HCT116 (cell line): ENCODE measurements at regions not wholly inside any gene's neighbourhood (a gene's known extent, or its start where the extent isn't known, plus 50 kb on each side); places are given as distances from the start of the nearest gene placed in this dataset.

ENCODE experiments used
- ATAC-seq: fragments of 200-7000 bp; cut with Tn5 transposase; 2 replicates; pipeline ENCODE4 v1.9.1; 2020; ENCODE audit warnings: mild to moderate bottlenecking, moderate library complexity
- BruUV-seq: library from RNA; stranded (reverse); fragments of 400-500 nt; replicated peaks from 2 replicates; lab custom pipeline; 2021; lab: Mats Ljungman, UMichigan
- CTCF ChIA-PET: fragments of 300-600 bp; sonication (Branson Sonifier 250); formaldehyde crosslinking; loops from one replicate; lab custom pipeline; 2021; ENCODE audit warnings: antibody characterized with exemption; lab: Charles Lee
- POLR2A ChIA-PET: fragments of 300-600, 350-600 bp; sonication (Branson Sonifier 250); formaldehyde crosslinking; loops from one replicate; lab custom pipeline; 2021; ENCODE audit warnings: antibody characterized with exemption; lab: Charles Lee
- RAD21 ChIA-PET, 2 experiments: fragments of 300-600 bp; sonication (Branson Sonifier 250); formaldehyde crosslinking; loops; one replicate each; lab custom pipeline; 2023; ENCODE audit warnings: low total read pairs in 2 of 2; ENCODE audit not compliant: uncharacterized antibody in 2 of 2, unreplicated experiment in 2 of 2, low non-redundant PET in 1 of 2; lab: Charles Lee
- DNase-seq: peaks from one replicate; pipeline ENCODE4 v3.0.0-alpha.2; 2010; ENCODE audit warnings: low read depth, low spot score
- H2AFZ ChIP-seq: fragments of 200-600 bp; shearing (Covaris generic), sonication (generic); 2 replicates; pipeline ENCODE4 v1.6.1; 2017; ENCODE audit warnings: low read depth, mixed run types, mixed read lengths, antibody characterized with exemption, low read length; ENCODE audit not compliant: poor library complexity, severe bottlenecking
- H3K27ac ChIP-seq: 2 replicates; pipeline ENCODE4 v1.5.1; 2012; ENCODE audit warnings: low read depth, low read length
- H3K27me3 ChIP-seq: fragments of 200-600 bp; sonication (generic); 2 replicates; pipeline ENCODE4 v1.6.1; 2016; ENCODE audit warnings: mixed run types, low read length, mixed read lengths; ENCODE audit not compliant: insufficient read depth
- H3K36me3 ChIP-seq, 2 experiments: fragments of 200-500 bp in 1 of 2; fragments of 200-600 bp in 1 of 2; sonication (Bioruptor generic) in 1 of 2; sonication (generic) in 1 of 2; 2 replicates each; pipeline versions ENCODE4 v1.5.1 to v1.6.1; 2014 to 2016; ENCODE audit warnings: low read length in 2 of 2, inconsistent platforms in 1 of 2, mixed read lengths in 1 of 2, mixed run types in 1 of 2; ENCODE audit not compliant: insufficient read depth in 2 of 2, control insufficient read depth in 1 of 2
- H3K4me1 ChIP-seq, 2 experiments: fragments of 200-600 bp in 1 of 2; sonication (generic) in 1 of 2; 2 replicates each; pipeline versions ENCODE4 v1.5.1 to v1.6.1; 2012 to 2017; ENCODE audit warnings: low read length in 2 of 2, inconsistent platforms in 1 of 2, mild to moderate bottlenecking in 1 of 2, mixed read lengths in 1 of 2, mixed run types in 1 of 2, moderate library complexity in 1 of 2; ENCODE audit not compliant: insufficient read depth in 2 of 2, control insufficient read depth in 1 of 2
- H3K4me2 ChIP-seq: fragments of 200-600 bp; sonication (generic); 2 replicates; pipeline ENCODE4 v1.6.1; 2017; ENCODE audit warnings: mixed run types, low read length, mixed read lengths
- H3K4me3 ChIP-seq, 2 experiments: fragments of 200-600 bp in 1 of 2; sonication (generic) in 1 of 2; replicated peaks in 1 of 2; 2 replicates each; pipeline ENCODE4 v1.5.1; 2011 to 2016; ENCODE audit warnings: low read length in 2 of 2, control low read depth in 1 of 2, low read depth in 1 of 2, mild to moderate bottlenecking in 1 of 2, mixed read lengths in 1 of 2, mixed run types in 1 of 2
- H3K79me2 ChIP-seq: fragments of 200-600 bp; sonication (generic); 2 replicates; pipeline ENCODE4 v1.6.1; 2017; ENCODE audit warnings: mild to moderate bottlenecking, mixed run types, low read length, moderate library complexity, mixed read lengths; ENCODE audit not compliant: insufficient read depth
- H3K9ac ChIP-seq: fragments of 200-600 bp; sonication (generic); 2 replicates; pipeline ENCODE4 v1.6.1; 2016; ENCODE audit warnings: low read length, mixed read lengths
- H3K9me2 ChIP-seq: fragments of 200-600 bp; sonication (generic), shearing (Covaris generic); 2 replicates; pipeline ENCODE4 v1.6.1; 2017; ENCODE audit warnings: mixed run types, mild to moderate bottlenecking, moderate library complexity; ENCODE audit not compliant: insufficient read depth
- H3K9me3 ChIP-seq, 2 experiments: fragments of 200-500 bp in 1 of 2; fragments of 200-600 bp in 1 of 2; sonication (Bioruptor generic) in 1 of 2; sonication (generic) in 1 of 2; 2 replicates each; pipeline ENCODE4 v1.6.1; 2014 to 2017; ENCODE audit warnings: low read length in 2 of 2, mixed read lengths in 2 of 2, inconsistent platforms in 1 of 2, low read depth in 1 of 2, mild to moderate bottlenecking in 1 of 2, mixed run types in 1 of 2, moderate library complexity in 1 of 2; ENCODE audit not compliant: control insufficient read depth in 1 of 2, insufficient read depth in 1 of 2
- H4K20me1 ChIP-seq: fragments of 200-600 bp; sonication (generic), shearing (Covaris generic); 2 replicates; pipeline ENCODE4 v1.6.1; 2017; ENCODE audit warnings: mixed run types, mild to moderate bottlenecking, moderate library complexity; ENCODE audit not compliant: insufficient read depth
- CBX3 ChIP-seq: IDR thresholded peaks from 2 replicates; pipeline ENCODE4 v1.6.1; 2012; ENCODE audit warnings: low read depth
- ELF1 ChIP-seq: IDR thresholded peaks from 2 replicates; pipeline ENCODE4 v1.6.1; 2012; ENCODE audit warnings: low read depth, borderline replicate concordance
- FOSL1 ChIP-seq: IDR thresholded peaks from 2 replicates; pipeline ENCODE4 v1.6.1; 2012; ENCODE audit warnings: low read depth
- JUND ChIP-seq: IDR thresholded peaks from 2 replicates; pipeline ENCODE4 v1.6.1; 2012
- POLR2A ChIP-seq: IDR thresholded peaks from 2 replicates; pipeline ENCODE4 v1.7.0; 2011; ENCODE audit warnings: borderline replicate concordance; ENCODE audit not compliant: insufficient read depth, insufficient read length; ENCODE audit errors: extremely low read depth
- POLR2AphosphoS5 ChIP-seq: IDR thresholded peaks from 2 replicates; pipeline ENCODE4 v1.6.1; 2011; ENCODE audit warnings: mild to moderate bottlenecking, low read depth, low read length, moderate library complexity
- RAD21 ChIP-seq: IDR thresholded peaks from 2 replicates; pipeline ENCODE4 v1.6.1; 2012; ENCODE audit warnings: low read depth, mild to moderate bottlenecking
- SIN3A ChIP-seq: IDR thresholded peaks from 2 replicates; pipeline ENCODE4 v1.6.1; 2012; ENCODE audit warnings: low read depth
- SP1 ChIP-seq: IDR thresholded peaks from 2 replicates; pipeline ENCODE4 v1.6.1; 2012; ENCODE audit warnings: low read depth
- SRF ChIP-seq: IDR thresholded peaks from 2 replicates; pipeline ENCODE4 v1.6.1; 2012; ENCODE audit warnings: low read depth
- TCF7L2 ChIP-seq: IDR thresholded peaks from 2 replicates; pipeline ENCODE4 v1.7.0; 2011; ENCODE audit warnings: borderline replicate concordance, inconsistent platforms; ENCODE audit not compliant: insufficient read depth, insufficient read length; ENCODE audit errors: extremely low read depth
- YY1 ChIP-seq: IDR thresholded peaks from 2 replicates; pipeline ENCODE4 v1.6.1; 2011; ENCODE audit warnings: low read length, low read depth, moderate library complexity, mild to moderate bottlenecking; ENCODE audit not compliant: insufficient replicate concordance; ENCODE audit errors: extremely low read depth
- ZFX ChIP-seq: fragments of 450-650 bp; IDR thresholded peaks from 2 replicates; pipeline ENCODE4 v1.6.1; 2017
- ZNF274 ChIP-seq: fragments of 200-500 bp; sonication (Bioruptor generic); IDR thresholded peaks from 2 replicates; pipeline ENCODE4 v1.6.1; 2014; ENCODE audit warnings: mild to moderate bottlenecking, low read depth, low read length, inconsistent platforms
- intact Hi-C: fragments of 100-400 bp; cut with micrococcal nuclease; formaldehyde crosslinking; loops from 2 replicates; pipeline ENCODE4 v1.10.0; 2022
- TF ChIP-seq, protein P1 (sequence below): IDR thresholded peaks from 2 replicates; pipeline ENCODE4 v1.6.1; 2012
- TF ChIP-seq, protein P2 (sequence below): IDR thresholded peaks from 2 replicates; pipeline ENCODE4 v1.6.1; 2012
- TF ChIP-seq, protein P3 (sequence below): IDR thresholded peaks from 2 replicates; pipeline ENCODE4 v1.6.1; 2012; ENCODE audit warnings: low read depth
- TF ChIP-seq, protein P4 (sequence below), 3 experiments: fragments of 200-600 bp in 1 of 3; sonication (generic) in 1 of 3; IDR thresholded peaks in 2 of 3; conservative IDR thresholded peaks in 1 of 3; 2 replicates each; pipeline ENCODE4 v1.5.1; 2012 to 2017; ENCODE audit warnings: low read depth in 2 of 3, low read length in 2 of 3, antibody characterized with exemption in 1 of 3, borderline replicate concordance in 1 of 3, control low read depth in 1 of 3, mild to moderate bottlenecking in 1 of 3, mixed read lengths in 1 of 3, mixed run types in 1 of 3, moderate library complexity in 1 of 3; ENCODE audit not compliant: insufficient read depth in 1 of 3

DNA sequence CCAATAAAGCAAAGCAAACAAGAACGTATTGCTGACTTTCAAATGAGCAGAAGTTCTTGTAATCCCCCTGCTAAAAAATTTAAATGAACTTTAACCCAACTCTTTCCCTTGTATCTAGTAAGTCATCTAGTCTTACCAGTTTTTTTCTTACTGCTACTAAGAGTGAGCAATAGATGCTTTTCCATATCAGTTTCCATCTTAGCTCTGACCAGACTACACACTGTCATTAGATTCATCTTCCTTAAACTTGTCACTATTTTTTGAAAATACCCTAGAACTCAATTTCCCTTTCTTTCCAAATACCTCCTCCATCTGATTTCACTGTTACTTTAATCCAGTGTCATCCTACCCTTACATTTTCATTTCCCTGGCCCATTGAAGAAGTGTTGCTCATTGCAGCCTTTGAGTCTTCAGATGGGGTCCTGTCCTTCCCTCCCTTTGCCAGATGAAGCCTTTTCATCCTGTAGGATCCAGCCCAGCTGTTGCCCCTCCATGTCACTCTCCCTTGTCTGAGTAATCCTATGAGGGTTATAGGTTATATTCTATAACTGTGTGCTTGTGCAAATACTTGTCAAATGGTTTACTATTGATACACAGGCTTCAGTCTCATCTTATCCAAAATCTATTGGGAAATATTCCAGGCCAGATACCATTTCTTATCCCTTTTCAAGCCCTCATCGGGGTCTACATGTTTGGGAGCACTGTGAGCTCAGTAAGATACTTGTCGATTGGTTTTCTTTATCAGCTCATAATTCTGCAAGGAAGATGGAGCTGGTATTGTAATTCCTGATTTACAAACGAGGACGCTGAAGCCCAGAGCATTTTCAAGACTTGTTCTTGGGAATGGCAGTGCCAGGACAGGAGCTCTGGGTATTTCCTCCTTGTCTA lies 51.5 kb upstream of the ITGB1 start (continued):
- TF ChIP-seq SIN3A (no peak), ZFX (no peak), SP1 (no peak), RAD21 (no peak), ELF1 (no peak), POLR2A (no peak), YY1 (no peak), TCF7L2 (no peak), FOSL1 (no peak), JUND (0 out of 2 replicates have a peak, but pooled peaks have one; percentile 4), SRF (no peak)
- TF ChIP-seq, protein P1, sequence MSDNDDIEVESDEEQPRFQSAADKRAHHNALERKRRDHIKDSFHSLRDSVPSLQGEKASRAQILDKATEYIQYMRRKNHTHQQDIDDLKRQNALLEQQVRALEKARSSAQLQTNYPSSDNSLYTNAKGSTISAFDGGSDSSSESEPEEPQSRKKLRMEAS, result peak; percentile 2; the same call in 1 of the 2 replicates
- TF ChIP-seq, protein P2, sequence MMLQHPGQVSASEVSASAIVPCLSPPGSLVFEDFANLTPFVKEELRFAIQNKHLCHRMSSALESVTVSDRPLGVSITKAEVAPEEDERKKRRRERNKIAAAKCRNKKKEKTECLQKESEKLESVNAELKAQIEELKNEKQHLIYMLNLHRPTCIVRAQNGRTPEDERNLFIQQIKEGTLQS, result no peak

DNA sequence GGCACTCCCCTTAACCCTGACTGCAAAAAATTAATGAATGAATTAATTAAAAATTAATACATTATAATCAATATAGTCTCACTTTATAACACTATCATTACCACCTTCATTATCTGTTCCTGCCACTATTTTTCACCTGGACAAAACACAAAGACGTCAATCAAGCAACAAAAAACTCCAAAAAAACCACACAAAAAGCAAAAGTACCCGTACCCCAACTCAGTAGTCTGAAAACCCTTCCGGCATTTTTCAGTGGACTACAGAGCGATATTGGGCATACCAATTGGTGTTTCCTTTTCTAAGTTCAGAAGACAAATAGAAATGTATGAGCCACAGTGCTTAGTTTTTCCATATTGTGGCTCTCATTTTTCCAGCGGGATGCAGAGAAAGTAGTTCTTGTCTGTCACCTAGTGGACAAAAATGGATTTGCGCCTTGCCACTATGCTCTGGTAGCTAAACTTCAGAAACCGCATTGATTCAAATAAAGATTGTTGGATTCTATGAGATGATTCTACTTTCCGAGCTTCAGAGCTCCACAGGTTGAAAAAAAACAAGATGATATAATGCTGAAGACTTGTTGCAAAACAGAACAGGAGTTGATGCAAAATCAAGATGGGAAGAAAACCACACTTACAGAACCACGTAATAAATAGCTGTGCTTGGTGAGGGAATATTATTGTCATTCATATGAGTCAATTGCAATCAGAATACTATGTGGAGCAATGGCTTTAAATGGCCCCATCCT lies 50.6 kb upstream of the ITGB1 start:
- Histone ChIP-seq H3K4me3 (no peak overlapping the region; a peak in 1 of 4 replicates), H3K79me2 (no peaks in the 10 kb centered on the region), H2AFZ (peak overlapping the region; percentile 71), H4K20me1 (no peaks in the 10 kb centered on the region), H3K27me3 (no peaks in the 10 kb centered on the region), H3K4me1 (peaks cover 44 to 63% of the 10 kb centered on the region in 2 experiments), H3K36me3 (no peaks in the 10 kb centered on the region), H3K9me2 (no peaks in the 10 kb centered on the region), H3K4me2 (peak overlapping the region; percentile 85), H3K9ac (no peak overlapping the region), H3K27ac (no peak overlapping the region), H3K9me3 (no peaks in the 10 kb centered on the region)
- ChIA-PET RAD21 (interaction anchor here (0.8 to 1.7 kb wide), 6 partner anchors 28 to 214 kb away, joined by 3 to 6 read pairs (median 4); no protein-coding TSS in a partner anchor), POLR2A (interaction anchor here (0.8 kb wide), 1 partner anchor 28 kb away, joined by 3 read pairs; no protein-coding TSS in a partner anchor), CTCF (interaction anchor here (0.6 to 2.2 kb wide), 23 partner anchors 18 to 1362 kb away, joined by 3 to 18 read pairs (median 3); no protein-coding TSS in a partner anchor)
- ATAC-seq, result no peak; the same call in 1 of the 2 replicates
- intact Hi-C loops, result loop anchor here (1.0 to 5.0 kb wide), 5 partner anchors 111 to 661 kb away; partner anchors contain the start of gene EPC1
- BruUV-seq, result no TSS peak
- DNase-seq, result peak; percentile 71
- peak; percentile 99 for TF ChIP-seq RAD21
- TF ChIP-seq ZNF274, result no peak
- no peak for TF ChIP-seq SIN3A
- TF ChIP-seq, protein P3, sequence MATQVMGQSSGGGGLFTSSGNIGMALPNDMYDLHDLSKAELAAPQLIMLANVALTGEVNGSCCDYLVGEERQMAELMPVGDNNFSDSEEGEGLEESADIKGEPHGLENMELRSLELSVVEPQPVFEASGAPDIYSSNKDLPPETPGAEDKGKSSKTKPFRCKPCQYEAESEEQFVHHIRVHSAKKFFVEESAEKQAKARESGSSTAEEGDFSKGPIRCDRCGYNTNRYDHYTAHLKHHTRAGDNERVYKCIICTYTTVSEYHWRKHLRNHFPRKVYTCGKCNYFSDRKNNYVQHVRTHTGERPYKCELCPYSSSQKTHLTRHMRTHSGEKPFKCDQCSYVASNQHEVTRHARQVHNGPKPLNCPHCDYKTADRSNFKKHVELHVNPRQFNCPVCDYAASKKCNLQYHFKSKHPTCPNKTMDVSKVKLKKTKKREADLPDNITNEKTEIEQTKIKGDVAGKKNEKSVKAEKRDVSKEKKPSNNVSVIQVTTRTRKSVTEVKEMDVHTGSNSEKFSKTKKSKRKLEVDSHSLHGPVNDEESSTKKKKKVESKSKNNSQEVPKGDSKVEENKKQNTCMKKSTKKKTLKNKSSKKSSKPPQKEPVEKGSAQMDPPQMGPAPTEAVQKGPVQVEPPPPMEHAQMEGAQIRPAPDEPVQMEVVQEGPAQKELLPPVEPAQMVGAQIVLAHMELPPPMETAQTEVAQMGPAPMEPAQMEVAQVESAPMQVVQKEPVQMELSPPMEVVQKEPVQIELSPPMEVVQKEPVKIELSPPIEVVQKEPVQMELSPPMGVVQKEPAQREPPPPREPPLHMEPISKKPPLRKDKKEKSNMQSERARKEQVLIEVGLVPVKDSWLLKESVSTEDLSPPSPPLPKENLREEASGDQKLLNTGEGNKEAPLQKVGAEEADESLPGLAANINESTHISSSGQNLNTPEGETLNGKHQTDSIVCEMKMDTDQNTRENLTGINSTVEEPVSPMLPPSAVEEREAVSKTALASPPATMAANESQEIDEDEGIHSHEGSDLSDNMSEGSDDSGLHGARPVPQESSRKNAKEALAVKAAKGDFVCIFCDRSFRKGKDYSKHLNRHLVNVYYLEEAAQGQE, result no peak
- TF ChIP-seq POLR2AphosphoS5, result no peak
- TF ChIP-seq ZFX, result no peak
- TF ChIP-seq JUND, result peak; percentile 6; the same call in 1 of the 2 replicates
- TF ChIP-seq, protein P4, sequence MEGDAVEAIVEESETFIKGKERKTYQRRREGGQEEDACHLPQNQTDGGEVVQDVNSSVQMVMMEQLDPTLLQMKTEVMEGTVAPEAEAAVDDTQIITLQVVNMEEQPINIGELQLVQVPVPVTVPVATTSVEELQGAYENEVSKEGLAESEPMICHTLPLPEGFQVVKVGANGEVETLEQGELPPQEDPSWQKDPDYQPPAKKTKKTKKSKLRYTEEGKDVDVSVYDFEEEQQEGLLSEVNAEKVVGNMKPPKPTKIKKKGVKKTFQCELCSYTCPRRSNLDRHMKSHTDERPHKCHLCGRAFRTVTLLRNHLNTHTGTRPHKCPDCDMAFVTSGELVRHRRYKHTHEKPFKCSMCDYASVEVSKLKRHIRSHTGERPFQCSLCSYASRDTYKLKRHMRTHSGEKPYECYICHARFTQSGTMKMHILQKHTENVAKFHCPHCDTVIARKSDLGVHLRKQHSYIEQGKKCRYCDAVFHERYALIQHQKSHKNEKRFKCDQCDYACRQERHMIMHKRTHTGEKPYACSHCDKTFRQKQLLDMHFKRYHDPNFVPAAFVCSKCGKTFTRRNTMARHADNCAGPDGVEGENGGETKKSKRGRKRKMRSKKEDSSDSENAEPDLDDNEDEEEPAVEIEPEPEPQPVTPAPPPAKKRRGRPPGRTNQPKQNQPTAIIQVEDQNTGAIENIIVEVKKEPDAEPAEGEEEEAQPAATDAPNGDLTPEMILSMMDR (IDR thresholded peaks at IDR 0.05 in 2 of 3, conservative IDR thresholded peaks at IDR 0.05 in 1 of 3; ENCODE audit: borderline replicate concordance in 1 of 3, insufficient read depth in 1 of 3, low read depth in 2 of 3, low read length in 2 of 3), result peak; percentile 95 to 99 (median 96)
- peak; percentile 78 for TF ChIP-seq CBX3
